ENCODE measurements at regions not wholly inside any gene's neighbourhood (a gene's known extent, or its start where the extent isn't known, plus 50 kb on each side); places are given as distances from the start of the nearest gene placed in this dataset.
"Not testable (repeated sequence)": the region's sequence is repeated elsewhere in the genome, so short reads cannot be mapped to it uniquely, and the experiment has no call there.

- DNase-seq (ENCODE audit: extremely low read depth, low read depth): no peak
- TF ChIP-seq, protein P1, sequence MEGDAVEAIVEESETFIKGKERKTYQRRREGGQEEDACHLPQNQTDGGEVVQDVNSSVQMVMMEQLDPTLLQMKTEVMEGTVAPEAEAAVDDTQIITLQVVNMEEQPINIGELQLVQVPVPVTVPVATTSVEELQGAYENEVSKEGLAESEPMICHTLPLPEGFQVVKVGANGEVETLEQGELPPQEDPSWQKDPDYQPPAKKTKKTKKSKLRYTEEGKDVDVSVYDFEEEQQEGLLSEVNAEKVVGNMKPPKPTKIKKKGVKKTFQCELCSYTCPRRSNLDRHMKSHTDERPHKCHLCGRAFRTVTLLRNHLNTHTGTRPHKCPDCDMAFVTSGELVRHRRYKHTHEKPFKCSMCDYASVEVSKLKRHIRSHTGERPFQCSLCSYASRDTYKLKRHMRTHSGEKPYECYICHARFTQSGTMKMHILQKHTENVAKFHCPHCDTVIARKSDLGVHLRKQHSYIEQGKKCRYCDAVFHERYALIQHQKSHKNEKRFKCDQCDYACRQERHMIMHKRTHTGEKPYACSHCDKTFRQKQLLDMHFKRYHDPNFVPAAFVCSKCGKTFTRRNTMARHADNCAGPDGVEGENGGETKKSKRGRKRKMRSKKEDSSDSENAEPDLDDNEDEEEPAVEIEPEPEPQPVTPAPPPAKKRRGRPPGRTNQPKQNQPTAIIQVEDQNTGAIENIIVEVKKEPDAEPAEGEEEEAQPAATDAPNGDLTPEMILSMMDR (IDR thresholded peaks at IDR 0.05; ENCODE audit: low read depth, low read length): no peak
These were observed 519.8 kb downstream of the TMEM114 start for GRCh38 chr16:8070506-8070905.

DNA sequence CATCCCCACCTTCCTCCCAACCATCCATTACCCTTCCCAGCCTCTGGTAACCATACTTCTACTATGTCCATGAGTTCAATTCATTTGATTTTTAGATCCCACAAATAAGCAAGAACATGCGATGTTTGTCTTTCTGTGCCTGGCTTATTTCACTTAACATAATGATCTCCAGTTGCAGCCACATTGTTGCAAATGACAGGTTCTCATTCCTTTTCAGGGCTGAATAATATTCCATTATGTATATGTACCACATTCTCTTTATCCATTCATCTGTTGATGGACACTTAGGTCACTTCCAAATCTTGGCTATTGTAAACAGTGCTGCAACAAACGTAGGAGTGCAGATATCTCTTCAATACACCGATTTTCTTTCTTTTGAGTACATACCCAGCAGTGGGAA lies 522.1 kb downstream of the TMEM114 start:
- not testable (repeated sequence) for DNase-seq (ENCODE audit: extremely low read depth, low read depth)

DNA sequence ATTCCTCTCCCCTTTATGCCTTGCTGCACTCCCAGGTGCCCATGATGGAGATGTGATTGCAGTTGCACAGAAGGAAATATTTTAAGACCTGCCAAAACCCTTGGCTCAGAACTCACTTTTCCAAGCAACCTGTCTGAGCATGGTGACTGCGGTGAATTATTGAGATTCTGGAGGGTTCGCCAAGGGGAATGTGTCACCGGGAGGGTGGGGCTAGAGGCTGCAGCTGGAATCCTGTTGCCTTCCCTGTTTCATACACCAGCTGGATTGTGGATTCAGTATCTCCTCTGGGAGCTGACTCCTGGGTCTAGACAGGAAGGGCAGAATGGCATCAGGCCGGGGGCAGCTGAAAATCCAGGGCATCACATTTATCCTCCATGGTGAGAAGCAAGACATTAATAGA lies 527.2 kb downstream of the TMEM114 start:
- TF ChIP-seq, protein P1 (IDR thresholded peaks at IDR 0.05; ENCODE audit: low read depth, low read length): no peak
- no peak for DNase-seq (ENCODE audit: extremely low read depth, low read depth)

GRCh38 chr16:8062677-8063076 lies 527.6 kb downstream of the TMEM114 start:
- TF ChIP-seq, protein P1 (IDR thresholded peaks at IDR 0.05; ENCODE audit: low read depth, low read length): no peak
- DNase-seq (ENCODE audit: extremely low read depth, low read depth): no peak

GRCh38 chr16:8055761-8056160 lies 534.5 kb downstream of the TMEM114 start:
- TF ChIP-seq, protein P1 (IDR thresholded peaks at IDR 0.05; ENCODE audit: low read depth, low read length): no peak
- DNase-seq (ENCODE audit: extremely low read depth, low read depth): no peak

- TF ChIP-seq, protein P1 (IDR thresholded peaks at IDR 0.05; ENCODE audit: low read depth, low read length): no peak
- no peak for DNase-seq (ENCODE audit: extremely low read depth, low read depth)
These were observed 536.9 kb downstream of the TMEM114 start for GRCh38 chr16:8053437-8053836.

- TF ChIP-seq, protein P1 (IDR thresholded peaks at IDR 0.05; ENCODE audit: low read depth, low read length): no peak
- no peak for DNase-seq (ENCODE audit: extremely low read depth, low read depth)
These were observed 541.9 kb downstream of the TMEM114 start for GRCh38 chr16:8048433-8048832.

- DNase-seq (ENCODE audit: extremely low read depth, low read depth): no peak
- TF ChIP-seq, protein P1 (IDR thresholded peaks at IDR 0.05; ENCODE audit: low read depth, low read length): no peak
These were observed 542.6 kb downstream of the TMEM114 start for GRCh38 chr16:8047736-8048135.
